AG04450 (cell line): ENCODE measurements at regions not wholly inside any gene's neighbourhood (a gene's known extent, or its start where the extent isn't known, plus 50 kb on each side); places are given as distances from the start of the nearest gene placed in this dataset.

Experiments used
- CTCF ChIA-PET: fragments of 300-600, 350-600 bp; formaldehyde crosslinking; extraction: SDS; loops from one replicate; lab custom pipeline; 2022; ENCODE audit warnings: antibody characterized with exemption, inconsistent platforms; lab: Charles Lee
- POLR2A ChIA-PET: fragments of 350-600 bp; formaldehyde crosslinking; extraction: SDS; loops from one replicate; lab custom pipeline; 2021; ENCODE audit warnings: antibody characterized with exemption, inconsistent platforms; lab: Yijun Ruan, JAX
- DNase-seq: peaks from one replicate; pipeline ENCODE4 v3.0.0-alpha.2; 2011; ENCODE audit warnings: low read depth, low spot score
- H3K27ac ChIP-seq: one replicate; pipeline ENCODE4 v1.5.1; 2012; ENCODE audit warnings: low read depth, low read length, control low read depth
- H3K27me3 ChIP-seq: one replicate; pipeline ENCODE4 v1.6.0; 2012; ENCODE audit warnings: low read length; ENCODE audit not compliant: control insufficient read depth, insufficient read depth
- H3K4me3 ChIP-seq: 2 replicates; pipeline ENCODE4 v1.5.1; 2011; ENCODE audit warnings: mild to moderate bottlenecking, low read depth, low read length, control low read depth
- H3K9me3 ChIP-seq: 2 replicates; pipeline ENCODE4 v1.5.1; 2012; ENCODE audit warnings: low read length; ENCODE audit not compliant: control insufficient read depth, insufficient read depth
- TF ChIP-seq, protein P1 (sequence below): IDR thresholded peaks from 2 replicates; pipeline ENCODE4 v1.5.1; 2011; ENCODE audit warnings: low read depth, low read length, control low read depth, inconsistent platforms

DNA sequence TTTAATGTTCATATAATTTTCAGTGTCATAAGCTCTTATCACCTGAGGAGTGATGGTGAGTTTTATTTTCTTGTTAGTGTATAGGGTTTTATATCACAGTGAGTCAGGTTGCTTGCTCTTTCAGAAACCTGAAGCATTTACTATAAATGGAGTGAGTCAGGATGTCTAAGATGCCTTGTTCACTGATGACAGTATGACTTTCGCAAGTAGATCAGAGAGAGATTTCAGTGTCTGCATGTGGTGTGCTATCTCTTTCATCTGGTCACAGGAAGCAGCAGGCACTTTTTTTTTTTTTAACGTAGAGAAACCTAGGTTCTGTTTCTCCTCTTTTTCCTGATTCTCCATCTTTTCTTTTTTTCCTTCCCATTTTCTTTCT lies 237.1 kb downstream of the DMRTA1 start:
- ChIA-PET CTCF (no interaction called here), POLR2A (interaction anchor here (1.0 kb wide), 1 partner anchor 16 kb away, joined by 5 read pairs; no protein-coding TSS in a partner anchor)
- Histone ChIP-seq H3K4me3 (no peak overlapping the region), H3K27ac (no peak overlapping the region), H3K27me3 (no peaks in the 10 kb centered on the region), H3K9me3 (no peaks in the 10 kb centered on the region)
- peak; percentile 38 for DNase-seq
- TF ChIP-seq, protein P1, sequence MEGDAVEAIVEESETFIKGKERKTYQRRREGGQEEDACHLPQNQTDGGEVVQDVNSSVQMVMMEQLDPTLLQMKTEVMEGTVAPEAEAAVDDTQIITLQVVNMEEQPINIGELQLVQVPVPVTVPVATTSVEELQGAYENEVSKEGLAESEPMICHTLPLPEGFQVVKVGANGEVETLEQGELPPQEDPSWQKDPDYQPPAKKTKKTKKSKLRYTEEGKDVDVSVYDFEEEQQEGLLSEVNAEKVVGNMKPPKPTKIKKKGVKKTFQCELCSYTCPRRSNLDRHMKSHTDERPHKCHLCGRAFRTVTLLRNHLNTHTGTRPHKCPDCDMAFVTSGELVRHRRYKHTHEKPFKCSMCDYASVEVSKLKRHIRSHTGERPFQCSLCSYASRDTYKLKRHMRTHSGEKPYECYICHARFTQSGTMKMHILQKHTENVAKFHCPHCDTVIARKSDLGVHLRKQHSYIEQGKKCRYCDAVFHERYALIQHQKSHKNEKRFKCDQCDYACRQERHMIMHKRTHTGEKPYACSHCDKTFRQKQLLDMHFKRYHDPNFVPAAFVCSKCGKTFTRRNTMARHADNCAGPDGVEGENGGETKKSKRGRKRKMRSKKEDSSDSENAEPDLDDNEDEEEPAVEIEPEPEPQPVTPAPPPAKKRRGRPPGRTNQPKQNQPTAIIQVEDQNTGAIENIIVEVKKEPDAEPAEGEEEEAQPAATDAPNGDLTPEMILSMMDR, result no peak

DNA sequence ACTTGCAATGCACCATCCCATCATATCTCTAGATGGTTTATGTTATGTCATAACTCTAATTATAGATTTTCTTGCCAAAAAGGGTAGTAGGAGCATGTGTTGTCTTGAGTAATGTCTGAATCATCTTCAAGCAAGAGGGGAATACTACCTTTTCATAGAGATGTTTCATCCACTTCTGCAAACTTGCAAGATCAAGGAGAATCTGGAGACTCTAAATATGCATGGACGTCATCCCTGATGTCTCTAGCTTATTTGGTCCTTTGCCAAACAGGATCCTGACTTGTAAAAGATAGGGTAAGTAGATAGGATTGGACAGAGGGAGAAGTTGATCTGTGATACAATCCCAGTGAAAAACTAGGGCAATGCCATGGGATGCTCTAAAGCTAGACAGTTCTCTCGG lies 246.5 kb downstream of the DMRTA1 start:
- POLR2A ChIA-PET, result no interaction called here
- Histone ChIP-seq H3K27ac (no peak overlapping the region), H3K9me3 (no peaks in the 10 kb centered on the region), H3K27me3 (no peaks in the 10 kb centered on the region), H3K4me3 (no peak overlapping the region)
- no peak for DNase-seq
- TF ChIP-seq, protein P1, result no peak
- CTCF ChIA-PET, result no interaction called here

DNA sequence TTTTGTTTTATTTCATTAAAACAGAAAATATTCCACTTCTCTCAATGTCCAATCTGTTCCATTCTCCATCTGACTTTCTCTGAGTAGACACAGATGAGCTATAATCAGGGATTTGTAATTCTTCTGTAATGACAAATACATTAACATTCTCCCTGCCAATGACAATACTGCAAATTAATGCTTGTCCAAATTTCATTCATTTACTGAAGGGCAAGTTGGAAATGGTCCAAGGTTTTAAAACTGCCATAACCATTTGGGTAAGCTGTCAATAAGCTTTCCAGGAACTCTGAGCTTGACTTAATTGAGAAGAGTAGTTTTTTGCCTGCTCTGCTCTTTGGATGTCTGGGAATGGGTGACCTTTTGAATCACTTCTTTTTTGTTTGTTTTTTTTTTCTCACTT lies 253.5 kb downstream of the DMRTA1 start:
- no peak overlapping the region for H3K27ac ChIP-seq
- no peaks in the 10 kb centered on the region for H3K9me3 ChIP-seq
- H3K27me3 ChIP-seq, result no peaks in the 10 kb centered on the region
- no peak for DNase-seq
- ChIA-PET CTCF (interaction anchor here (0.5 to 1.2 kb wide), 2 partner anchors 8 to 991 kb away, joined by 3 read pairs; no protein-coding TSS in a partner anchor), POLR2A (interaction anchor here (1.1 kb wide), 1 partner anchor 17 kb away, joined by 5 read pairs; no protein-coding TSS in a partner anchor)
- H3K4me3 ChIP-seq, result no peak overlapping the region
- TF ChIP-seq, protein P1, result no peak

DNA sequence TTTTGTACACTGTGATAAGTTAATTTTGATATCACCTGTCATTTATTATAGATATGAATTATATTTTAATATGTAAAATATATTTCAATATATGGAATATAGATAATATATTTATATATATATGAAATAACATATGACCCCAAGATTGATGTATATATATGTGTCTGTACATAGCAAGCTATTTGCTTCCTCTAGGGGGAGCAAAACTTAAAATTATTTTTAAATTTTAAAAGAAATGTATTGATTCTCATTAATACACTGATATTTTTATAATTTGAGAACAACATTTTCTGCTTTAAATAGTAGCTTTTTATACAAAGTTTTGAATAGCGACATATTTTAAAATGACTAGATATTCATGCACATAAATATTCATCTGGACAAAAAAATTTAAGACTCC lies 272.0 kb downstream of the DMRTA1 start:
- DNase-seq, result no peak
- ChIA-PET POLR2A (no interaction called here), CTCF (interaction anchor here (0.6 to 1.0 kb wide), 2 partner anchors 20 to 195 kb away, joined by 3 to 6 read pairs; no protein-coding TSS in a partner anchor)
- Histone ChIP-seq H3K9me3 (no peaks in the 10 kb centered on the region), H3K4me3 (no peak overlapping the region), H3K27ac (no peak overlapping the region), H3K27me3 (no peaks in the 10 kb centered on the region)
- TF ChIP-seq, protein P1, result peak; percentile 32; the same call in 1 of the 2 replicates

DNA sequence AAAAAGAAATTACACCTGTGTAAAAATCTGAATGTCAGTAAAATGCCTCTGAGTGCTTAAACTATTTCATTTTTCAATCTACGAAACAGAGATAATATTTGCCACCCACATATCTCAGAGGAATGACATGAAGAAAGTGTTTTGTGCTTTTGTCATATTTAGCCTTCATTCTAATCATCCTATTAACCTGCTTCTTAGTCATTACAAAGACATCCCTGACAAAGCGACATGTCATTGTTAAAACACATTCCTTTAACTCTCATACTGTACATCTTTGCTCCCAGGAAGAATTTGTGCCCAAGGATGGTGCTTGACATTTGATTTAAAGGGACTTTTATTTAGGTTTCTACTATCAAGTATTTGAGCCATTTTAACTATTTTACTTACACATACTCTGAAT lies 275.9 kb downstream of the DMRTA1 start:
- H3K27ac ChIP-seq, result no peak overlapping the region
- DNase-seq, result no peak
- H3K4me3 ChIP-seq, result no peak overlapping the region
- no peaks in the 10 kb centered on the region for H3K9me3 ChIP-seq
- ChIA-PET POLR2A (no interaction called here), CTCF (no interaction called here)
- H3K27me3 ChIP-seq, result no peaks in the 10 kb centered on the region
- TF ChIP-seq, protein P1, result no peak
